Right forelimb (tissue), 1 donor: ENCODE measurements at regions not wholly inside any gene's neighbourhood (a gene's known extent, or its start where the extent isn't known, plus 50 kb on each side); places are given as distances from the start of the nearest gene placed in this dataset.

Experiments
- DNase-seq: peaks from one replicate; pipeline ENCODE4 v3.0.0-alpha.2; 2018

- no peak for DNase-seq
These were observed 497.2 kb upstream of the JARID2 start for GRCh38 chr6:14748679-14749078.

- DNase-seq = no peak
These were observed 495.7 kb upstream of the JARID2 start for GRCh38 chr6:14750059-14750661.

GRCh38 chr6:14751645-14752175, 494.2 kb upstream of the JARID2 start:
- no peak for DNase-seq

- no peak for DNase-seq
These were observed 490.9 kb upstream of the JARID2 start for GRCh38 chr6:14754751-14755513.

GRCh38 chr6:14756340-14756739, 489.5 kb upstream of the JARID2 start:
- DNase-seq = no peak

GRCh38 chr6:14757014-14757413, 488.9 kb upstream of the JARID2 start:
- DNase-seq = no peak

GRCh38 chr6:14757418-14757817, 488.5 kb upstream of the JARID2 start:
- DNase-seq = no peak

- no peak for DNase-seq
These were observed 487.3 kb upstream of the JARID2 start for GRCh38 chr6:14758421-14759081.

- no peak for DNase-seq
These were observed 485.7 kb upstream of the JARID2 start for GRCh38 chr6:14759976-14760672.

GRCh38 chr6:14762077-14762476, 483.8 kb upstream of the JARID2 start:
- no peak for DNase-seq

- no peak for DNase-seq
These were observed 482.7 kb upstream of the JARID2 start for GRCh38 chr6:14763139-14763538.

GRCh38 chr6:14763616-14764015, 482.3 kb upstream of the JARID2 start:
- DNase-seq = no peak

- no peak for DNase-seq
These were observed 480.8 kb upstream of the JARID2 start for GRCh38 chr6:14765106-14765505.

- no peak for DNase-seq
These were observed 480.0 kb upstream of the JARID2 start for GRCh38 chr6:14765721-14766390.

- DNase-seq = no peak
These were observed 479.4 kb upstream of the JARID2 start for GRCh38 chr6:14766391-14766994.

GRCh38 chr6:14767226-14767625, 478.6 kb upstream of the JARID2 start:
- DNase-seq = no peak

GRCh38 chr6:14770040-14770439, 475.8 kb upstream of the JARID2 start:
- no peak for DNase-seq

GRCh38 chr6:14770572-14770971, 475.3 kb upstream of the JARID2 start:
- DNase-seq = no peak

- DNase-seq = no peak
These were observed 474.9 kb upstream of the JARID2 start for GRCh38 chr6:14771016-14771415.

GRCh38 chr6:14772188-14772587, 473.7 kb upstream of the JARID2 start:
- no peak for DNase-seq

- no peak for DNase-seq
These were observed 470.3 kb upstream of the JARID2 start for GRCh38 chr6:14775528-14775927.

GRCh38 chr6:14776307-14776706, 469.6 kb upstream of the JARID2 start:
- DNase-seq = no peak
